Left renal pelvis (tissue), 4 donors: ENCODE measurements at regions not wholly inside any gene's neighbourhood (a gene's known extent, or its start where the extent isn't known, plus 50 kb on each side); places are given as distances from the start of the nearest gene placed in this dataset.
A peak's percentile ranks its signal among the peaks of the same experiment; 100 is the strongest.

ENCODE experiments used
- DNase-seq, 4 donors: peaks; one replicate each; pipeline ENCODE4 v3.0.0-alpha.2; 2013; ENCODE audit warnings: low read depth in 4 of 4, low spot score in 3 of 4

- DNase-seq = no peak
Measured at GRCh38 chr11:26021017-26021416, 310.9 kb upstream of the ANO3 start.

GRCh38 chr11:26023057-26023456 is 308.9 kb upstream of the ANO3 start:
- no peak for DNase-seq

GRCh38 chr11:26025676-26026075 is 306.3 kb upstream of the ANO3 start:
- no peak for DNase-seq

DNA sequence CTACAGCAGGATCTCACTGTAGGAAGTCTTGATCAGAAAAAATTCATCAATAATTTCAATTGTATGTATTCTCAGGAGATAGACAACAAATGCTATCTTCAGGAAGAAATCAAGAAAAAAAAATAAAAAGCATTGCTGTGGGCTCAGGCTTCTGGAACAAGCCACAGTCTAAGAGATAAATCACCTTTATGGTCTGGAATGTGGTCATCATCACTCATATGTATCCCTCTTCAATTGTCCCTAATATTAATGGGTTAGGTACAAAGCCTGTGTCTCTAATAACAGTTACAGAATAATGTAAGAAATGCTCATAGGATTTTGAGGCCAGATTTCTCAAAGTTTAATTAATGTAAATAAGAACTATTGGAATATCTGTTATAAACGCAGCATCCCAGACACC is 305.9 kb upstream of the ANO3 start:
- DNase-seq = no peak

DNA sequence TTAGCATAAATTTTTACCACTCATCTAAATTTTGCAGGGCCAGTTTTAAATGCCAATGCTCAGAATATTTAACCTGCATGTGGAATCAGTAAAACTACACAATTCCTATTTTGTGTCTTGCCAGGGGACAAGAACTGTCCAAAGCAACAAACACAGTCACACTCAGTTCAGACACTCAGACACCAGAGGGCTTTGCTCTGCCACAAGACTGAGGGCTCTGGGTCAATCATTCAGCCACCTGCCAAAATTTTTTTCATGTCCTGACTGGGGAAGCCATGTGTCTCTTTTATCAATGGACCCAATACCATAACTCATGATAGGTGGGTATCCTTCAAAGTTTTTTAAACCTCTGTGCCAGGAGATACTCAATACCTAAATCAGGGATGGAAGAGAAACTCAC is 304.0 kb upstream of the ANO3 start:
- DNase-seq = no peak

DNA sequence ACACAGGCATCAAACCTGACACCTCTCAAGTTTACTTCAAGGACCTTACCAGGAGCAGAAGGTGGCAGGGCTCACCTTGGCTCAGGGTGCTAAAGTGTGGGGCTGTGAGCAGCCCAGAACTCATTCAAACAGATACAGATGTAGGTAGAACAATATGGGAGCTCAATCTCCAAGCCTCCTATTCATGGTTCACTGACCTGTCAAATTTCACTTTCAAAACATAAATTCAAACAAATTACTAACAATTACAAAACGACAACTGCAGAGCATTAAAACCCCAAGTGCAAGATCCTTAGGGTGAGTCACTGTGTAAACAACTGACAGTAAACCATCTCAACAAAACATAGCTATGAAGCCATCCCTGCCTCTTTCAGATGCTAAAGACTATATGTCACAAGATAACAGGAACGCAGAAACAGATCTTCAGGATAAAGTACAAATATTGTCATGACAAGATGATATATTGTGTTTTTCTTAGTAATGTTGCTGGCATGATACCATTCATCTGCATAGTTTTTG is 303.5 kb upstream of the ANO3 start:
- no peak for DNase-seq

DNA sequence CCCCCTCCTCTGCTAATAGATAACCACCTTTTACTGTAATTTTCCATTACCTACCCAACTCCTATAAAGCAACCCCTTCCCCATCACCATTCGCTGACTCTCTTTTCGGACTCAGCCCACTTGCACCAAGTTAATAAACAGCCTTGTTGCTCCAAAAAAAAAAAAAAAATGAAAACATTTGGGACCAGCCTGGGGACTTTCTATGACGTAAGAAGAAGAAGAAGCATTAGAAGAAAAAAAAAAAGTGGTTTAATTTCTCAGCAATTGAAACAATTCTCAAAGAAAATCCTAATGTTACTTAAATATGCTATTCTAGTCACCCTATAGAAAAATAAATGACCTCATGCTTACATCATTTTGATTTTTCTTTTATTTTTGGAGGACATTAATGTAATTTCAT is 301.5 kb upstream of the ANO3 start:
- no peak for DNase-seq

GRCh38 chr11:26032241-26032640 is 299.7 kb upstream of the ANO3 start:
- DNase-seq = peak in 1 of 4 donors; percentile 27

GRCh38 chr11:26035696-26036095 is 296.2 kb upstream of the ANO3 start:
- no peak for DNase-seq

DNA sequence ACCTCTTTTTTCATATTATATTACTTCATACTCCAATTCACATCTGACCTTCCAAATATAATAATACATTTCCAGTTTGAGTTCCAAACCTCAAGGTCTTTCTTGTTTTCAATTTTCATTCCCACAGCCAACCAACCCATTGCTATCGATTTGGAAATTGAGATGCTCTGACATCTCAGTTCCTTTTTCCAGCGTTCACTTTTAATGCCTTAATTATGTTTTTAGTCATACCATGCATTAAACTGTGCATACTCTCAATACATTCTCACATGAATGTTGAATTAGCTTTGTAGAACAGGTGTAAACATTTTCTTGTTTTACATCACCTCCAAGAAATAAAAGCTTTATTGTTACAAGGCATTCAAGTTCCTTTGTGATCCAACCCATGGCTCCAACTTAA is 294.2 kb upstream of the ANO3 start:
- DNase-seq = no peak

DNA sequence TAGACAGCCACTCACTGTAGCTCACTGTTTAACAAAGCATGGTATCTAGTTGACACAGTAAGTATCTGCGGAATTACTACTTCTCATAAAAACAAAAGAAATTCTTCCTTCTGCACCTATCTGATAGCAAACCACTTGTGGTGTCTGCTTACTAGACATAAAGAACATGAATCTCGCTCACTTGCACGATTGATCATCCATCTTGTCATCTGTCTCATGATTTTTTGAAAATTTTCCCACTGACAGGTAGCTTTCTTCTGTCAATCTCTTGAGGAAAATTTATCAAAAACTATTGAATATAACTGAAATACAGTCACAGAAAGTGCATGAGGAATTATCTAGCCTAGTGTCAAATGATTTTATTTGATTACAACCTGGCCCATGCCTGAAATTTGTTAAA is 291.6 kb upstream of the ANO3 start:
- no peak for DNase-seq

GRCh38 chr11:26042113-26042512 is 289.8 kb upstream of the ANO3 start:
- DNase-seq = no peak

- no peak for DNase-seq
Measured at GRCh38 chr11:26043665-26044064, 288.3 kb upstream of the ANO3 start.

DNA sequence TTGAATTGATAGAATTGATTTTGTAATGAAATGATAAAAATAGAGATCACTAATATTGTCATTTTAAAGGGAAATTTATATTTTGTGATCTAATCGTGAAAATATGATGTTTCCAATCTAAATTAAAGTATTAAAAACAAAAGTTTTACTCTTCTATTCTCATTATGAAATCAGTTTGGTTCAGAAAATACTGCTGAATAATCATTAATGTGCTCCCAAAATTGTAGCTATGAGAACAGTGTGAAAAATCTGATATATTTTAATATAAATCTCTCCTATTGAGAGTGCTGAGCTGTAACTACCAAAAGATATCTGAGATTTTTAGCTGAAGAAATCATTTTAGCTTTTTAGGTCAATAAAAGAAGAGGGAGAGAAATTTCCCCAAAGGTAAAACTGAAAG is 287.5 kb upstream of the ANO3 start:
- DNase-seq = no peak

DNA sequence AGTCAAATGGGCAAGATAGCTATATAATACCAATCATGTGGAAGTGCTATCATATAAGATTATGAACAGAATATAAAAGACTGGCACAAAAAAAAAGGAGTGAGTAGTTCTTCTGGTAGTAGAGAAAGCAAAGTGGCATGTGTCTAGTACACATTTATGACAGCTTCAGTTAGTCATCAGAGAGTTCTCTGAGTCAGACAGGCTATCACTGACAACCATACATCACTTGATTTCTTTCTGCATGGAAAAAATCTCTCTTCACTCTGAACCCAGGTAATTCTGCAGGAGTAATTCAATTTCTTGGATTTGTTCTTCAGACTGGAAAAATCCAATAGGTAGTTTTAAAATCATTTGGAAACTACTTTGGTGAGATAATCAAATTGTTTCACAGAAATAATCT is 286.8 kb upstream of the ANO3 start:
- no peak for DNase-seq

DNA sequence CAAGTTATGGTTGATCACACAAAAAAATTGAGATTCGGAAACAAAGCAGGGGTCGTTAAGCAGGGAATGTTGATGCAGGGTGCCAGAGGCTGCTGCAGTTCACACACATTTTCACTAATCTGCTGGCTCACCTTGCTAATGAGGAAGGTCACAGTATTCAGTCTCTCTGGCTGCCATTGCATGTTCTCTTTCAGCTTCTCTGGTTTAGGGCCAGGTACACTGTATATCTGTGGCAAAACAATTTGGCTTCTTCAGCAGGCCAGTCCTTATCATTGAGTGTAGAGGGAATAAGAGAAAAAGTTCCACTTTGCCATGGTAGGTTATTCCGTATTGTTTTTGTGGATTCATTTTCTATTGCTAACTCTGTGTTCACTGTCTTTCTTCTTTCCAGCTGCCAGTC is 283.7 kb upstream of the ANO3 start:
- no peak for DNase-seq

DNA sequence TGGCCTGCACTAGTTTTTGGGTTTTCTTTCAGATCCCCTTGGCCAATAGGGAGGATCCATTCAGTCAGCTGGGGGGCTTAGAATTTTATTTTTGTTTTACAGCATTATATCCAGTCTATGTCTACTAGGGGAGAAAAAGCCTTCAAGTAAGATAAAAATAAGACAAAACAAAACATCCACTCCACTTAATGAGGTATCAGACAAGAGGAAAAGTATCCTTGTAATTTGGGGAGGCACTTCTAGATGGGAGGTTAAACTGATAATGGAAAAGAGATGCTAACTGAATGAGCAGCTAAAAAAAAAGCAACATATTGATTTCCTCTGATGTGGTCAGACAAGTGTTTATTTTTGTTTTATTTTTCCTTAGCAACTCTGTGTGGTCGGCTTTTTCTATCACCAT is 278.0 kb upstream of the ANO3 start:
- DNase-seq = no peak

DNA sequence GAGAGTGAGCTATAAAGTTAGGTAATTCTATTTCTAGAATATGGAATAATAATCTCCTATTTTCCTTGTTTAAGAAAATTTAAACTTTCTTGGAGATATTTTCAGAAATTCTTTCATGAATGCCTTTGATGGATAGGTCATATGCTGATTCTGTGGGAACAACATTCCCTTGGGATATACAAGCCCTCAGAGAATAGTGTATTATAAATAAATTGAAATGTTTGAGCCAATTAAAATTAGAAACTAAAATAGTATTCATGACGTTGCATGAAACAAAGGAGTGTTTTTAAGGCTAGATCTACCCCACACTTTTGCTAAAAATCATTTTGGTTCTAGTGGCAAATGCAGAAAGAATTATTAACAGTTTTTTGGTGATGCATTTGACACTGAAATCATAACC is 269.3 kb upstream of the ANO3 start:
- DNase-seq = no peak

DNA sequence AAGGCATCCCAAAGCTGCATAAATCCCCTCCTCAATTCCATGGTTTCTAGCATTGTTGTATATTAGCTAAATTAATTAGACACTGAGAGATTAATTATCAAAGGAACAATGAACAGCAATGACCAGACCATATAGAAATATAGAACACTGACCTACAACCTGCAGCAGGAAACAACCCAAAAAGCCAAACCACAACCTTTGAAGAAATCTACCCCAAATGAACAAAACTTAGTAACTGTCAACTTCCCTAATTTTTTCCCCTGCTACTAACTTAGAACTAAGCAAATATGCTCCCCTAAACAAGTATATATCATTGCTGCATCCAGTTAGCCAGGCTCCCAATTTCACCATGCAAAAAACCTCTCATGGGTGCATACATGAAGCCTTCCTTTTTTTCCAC is 268.0 kb upstream of the ANO3 start:
- no peak for DNase-seq

DNA sequence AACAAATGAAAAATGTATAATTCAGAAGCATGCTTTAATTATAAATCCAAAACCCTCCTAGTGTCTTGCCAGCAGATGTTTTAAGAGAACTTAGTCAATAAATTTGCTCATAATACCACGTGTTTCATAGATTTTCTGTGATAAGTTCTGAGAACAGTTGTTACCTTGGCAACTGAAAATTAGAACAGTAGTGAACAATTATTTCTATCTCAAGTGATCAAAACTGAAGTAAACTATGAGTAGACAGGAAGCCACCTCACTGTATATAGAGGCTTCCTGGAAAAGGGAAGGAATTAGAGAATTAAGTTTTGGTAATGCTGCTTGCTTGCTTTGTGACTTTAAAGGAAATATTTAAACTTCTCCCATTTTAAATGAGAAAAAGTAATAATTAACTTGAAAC is 266.0 kb upstream of the ANO3 start:
- no peak for DNase-seq

DNA sequence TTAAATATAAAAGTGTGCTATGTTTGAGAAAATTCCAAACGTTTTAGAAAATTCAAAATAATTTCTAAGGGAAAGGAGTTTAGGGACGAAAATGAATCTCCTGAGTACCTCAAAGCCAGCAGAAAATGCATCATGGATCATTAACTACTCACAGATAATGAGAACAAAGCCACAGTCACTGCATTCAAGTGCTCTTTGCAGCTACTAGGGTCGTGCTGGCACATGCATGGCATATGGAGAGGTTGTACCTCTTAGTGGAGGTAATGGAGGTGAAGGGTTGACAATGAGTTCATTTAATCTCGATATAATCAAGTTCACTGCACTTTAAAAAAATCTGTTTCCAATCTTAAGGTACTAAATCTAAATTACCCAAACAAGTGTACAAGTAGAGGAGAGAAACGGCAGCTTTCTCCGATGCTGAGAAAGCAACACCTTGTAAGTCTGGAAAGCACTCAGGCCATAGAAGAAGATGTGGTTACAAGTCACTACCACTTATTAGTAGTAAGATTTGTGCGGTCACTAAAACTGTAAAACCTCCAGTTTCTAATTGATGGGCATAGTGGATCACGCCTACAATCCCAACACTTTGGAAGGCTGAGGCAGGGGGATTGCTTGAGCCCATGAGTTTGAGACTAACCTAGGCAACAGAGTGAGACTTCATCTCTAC is 261.1 kb upstream of the ANO3 start:
- DNase-seq = no peak

GRCh38 chr11:26072614-26073153 is 259.2 kb upstream of the ANO3 start:
- no peak for DNase-seq

- no peak for DNase-seq
Measured at GRCh38 chr11:26073646-26074045, 258.3 kb upstream of the ANO3 start.
